ENCODE measurements at regions not wholly inside any gene's neighbourhood (a gene's known extent, or its start where the extent isn't known, plus 50 kb on each side); places are given as distances from the start of the nearest gene placed in this dataset.

- TF ChIP-seq ZNF462 (CRISPR knock-in tag; IDR thresholded peaks at IDR 0.05) (no peak), NANOG (IDR thresholded peaks at IDR 0.05; ENCODE audit: borderline replicate concordance) (no peak), ZNF331 (CRISPR knock-in tag; IDR thresholded peaks at IDR 0.05; ENCODE audit: low read depth) (no peak), JUNB (IDR thresholded peaks at IDR 0.05; ENCODE audit: unreplicated experiment) (no peak)
Measured at GRCh38 chr20:57793421-57793820, 83.6 kb upstream of the PMEPA1 start (continued).

DNA sequence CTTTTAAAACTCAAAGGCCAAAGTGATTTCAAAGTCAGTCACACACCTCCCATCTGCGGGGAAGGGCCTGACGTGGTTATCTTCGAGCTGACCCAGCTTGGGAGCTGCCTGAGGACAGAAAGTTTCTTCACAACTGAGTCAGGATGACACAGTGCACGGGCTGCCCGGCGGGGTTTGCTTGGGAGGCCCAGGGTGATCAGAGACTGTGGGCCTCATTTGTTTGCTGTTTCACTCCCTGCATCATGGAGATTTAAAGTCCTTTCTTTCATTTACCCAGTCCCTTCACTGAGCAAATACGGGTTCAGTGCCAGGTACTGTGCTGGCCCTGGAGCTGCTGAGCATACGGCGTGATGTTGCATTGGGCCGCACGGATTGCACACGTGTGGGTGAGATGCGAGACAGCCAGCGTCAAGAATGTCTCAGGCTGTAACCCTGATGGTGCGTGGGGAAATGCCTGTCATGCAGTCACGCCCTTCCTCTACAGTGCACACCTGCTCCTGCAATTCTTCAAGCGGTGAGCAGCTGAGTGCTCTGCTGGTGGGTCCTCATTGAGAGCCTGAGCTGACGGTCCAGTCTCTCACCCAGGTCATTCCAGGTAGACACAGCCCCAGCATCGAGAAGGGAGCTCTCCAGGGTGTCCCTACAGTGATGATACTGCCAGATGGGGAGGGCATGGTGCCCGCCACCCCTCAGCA lies 82.7 kb upstream of the PMEPA1 start:
- H3K9me3 Mint-ChIP-seq: no peaks in the 10 kb centered on the region
- Histone ChIP-seq H3K36me3 (ENCODE audit: insufficient read depth) (no peaks in the 10 kb centered on the region), H3K27ac (ENCODE audit: low read depth) (no peak overlapping the region), H3K9me2 (ENCODE audit: insufficient read depth) (no peaks in the 10 kb centered on the region), H2AFZ (no peak overlapping the region), H3K27me3 (ENCODE audit: insufficient read depth) (no peaks in the 10 kb centered on the region), H3K79me2 (replicated peaks; ENCODE audit: insufficient read depth) (no peaks in the 10 kb centered on the region), H4K20me1 (replicated peaks; ENCODE audit: insufficient read depth) (no peaks in the 10 kb centered on the region), H3K4me3 (no peak overlapping the region), H3K4me2 (no peak overlapping the region), H3F3A (replicated peaks; ENCODE audit: low read depth) (no peaks in the 10 kb centered on the region), H3K4me1 (ENCODE audit: insufficient read depth) (no peaks in the 10 kb centered on the region)
- no peaks in the 10 kb centered on the region for H3K36me3 Mint-ChIP-seq (ENCODE audit: low read depth)
- DNase-seq (ENCODE audit: low spot score): no peak
- peaks cover 10% of the 10 kb centered on the region; the same call in 2 of the 3 replicates for H3K4me1 Mint-ChIP-seq
- ATAC-seq: no peak
- no peak overlapping the region for H3K4me3 Mint-ChIP-seq
- H3K27ac Mint-ChIP-seq: no peak overlapping the region
- peaks cover 5% of the 10 kb centered on the region for H3K27me3 Mint-ChIP-seq (ENCODE audit: insufficient read depth, low read depth, poor library complexity)
- TF ChIP-seq EZH2 (IDR thresholded peaks at IDR 0.05; ENCODE audit: low read depth, unreplicated experiment) (no peak), CTCF (conservative IDR thresholded peaks at IDR 0.05; ENCODE audit: low read depth in 2 of 2) (no peak), ZNF331 (CRISPR knock-in tag; IDR thresholded peaks at IDR 0.05; ENCODE audit: low read depth) (no peak), NANOG (IDR thresholded peaks at IDR 0.05; ENCODE audit: borderline replicate concordance) (no peak), EZH2phosphoT487 (IDR thresholded peaks at IDR 0.05; ENCODE audit: unreplicated experiment) (no peak), JUNB (IDR thresholded peaks at IDR 0.05; ENCODE audit: unreplicated experiment) (no peak), STAT1 (IDR thresholded peaks at IDR 0.05; ENCODE audit: unreplicated experiment) (no peak), POLR2AphosphoS5 (IDR thresholded peaks at IDR 0.05; ENCODE audit: low read depth) (no peak), CREB1 (CRISPR knock-in tag; IDR thresholded peaks at IDR 0.05; ENCODE audit: low read depth) (no peak), ZNF114 (CRISPR knock-in tag; IDR thresholded peaks at IDR 0.05) (no peak)
- TF ChIP-seq, protein P1, sequence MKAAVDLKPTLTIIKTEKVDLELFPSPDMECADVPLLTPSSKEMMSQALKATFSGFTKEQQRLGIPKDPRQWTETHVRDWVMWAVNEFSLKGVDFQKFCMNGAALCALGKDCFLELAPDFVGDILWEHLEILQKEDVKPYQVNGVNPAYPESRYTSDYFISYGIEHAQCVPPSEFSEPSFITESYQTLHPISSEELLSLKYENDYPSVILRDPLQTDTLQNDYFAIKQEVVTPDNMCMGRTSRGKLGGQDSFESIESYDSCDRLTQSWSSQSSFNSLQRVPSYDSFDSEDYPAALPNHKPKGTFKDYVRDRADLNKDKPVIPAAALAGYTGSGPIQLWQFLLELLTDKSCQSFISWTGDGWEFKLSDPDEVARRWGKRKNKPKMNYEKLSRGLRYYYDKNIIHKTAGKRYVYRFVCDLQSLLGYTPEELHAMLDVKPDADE (IDR thresholded peaks at IDR 0.05): no peak
